Right renal pelvis (tissue), 4 donors: ENCODE measurements at regions not wholly inside any gene's neighbourhood (a gene's known extent, or its start where the extent isn't known, plus 50 kb on each side); places are given as distances from the start of the nearest gene placed in this dataset.
"Not testable (repeated sequence)": the region's sequence is repeated elsewhere in the genome, so short reads cannot be mapped to it uniquely, and the experiment has no call there.

Experiments
- DNase-seq, 4 donors: peaks; one replicate each; pipeline ENCODE4 v3.0.0-alpha.2; 2013; ENCODE audit warnings: low read depth in 4 of 4, low spot score in 3 of 4, missing footprints in 1 of 4

DNA sequence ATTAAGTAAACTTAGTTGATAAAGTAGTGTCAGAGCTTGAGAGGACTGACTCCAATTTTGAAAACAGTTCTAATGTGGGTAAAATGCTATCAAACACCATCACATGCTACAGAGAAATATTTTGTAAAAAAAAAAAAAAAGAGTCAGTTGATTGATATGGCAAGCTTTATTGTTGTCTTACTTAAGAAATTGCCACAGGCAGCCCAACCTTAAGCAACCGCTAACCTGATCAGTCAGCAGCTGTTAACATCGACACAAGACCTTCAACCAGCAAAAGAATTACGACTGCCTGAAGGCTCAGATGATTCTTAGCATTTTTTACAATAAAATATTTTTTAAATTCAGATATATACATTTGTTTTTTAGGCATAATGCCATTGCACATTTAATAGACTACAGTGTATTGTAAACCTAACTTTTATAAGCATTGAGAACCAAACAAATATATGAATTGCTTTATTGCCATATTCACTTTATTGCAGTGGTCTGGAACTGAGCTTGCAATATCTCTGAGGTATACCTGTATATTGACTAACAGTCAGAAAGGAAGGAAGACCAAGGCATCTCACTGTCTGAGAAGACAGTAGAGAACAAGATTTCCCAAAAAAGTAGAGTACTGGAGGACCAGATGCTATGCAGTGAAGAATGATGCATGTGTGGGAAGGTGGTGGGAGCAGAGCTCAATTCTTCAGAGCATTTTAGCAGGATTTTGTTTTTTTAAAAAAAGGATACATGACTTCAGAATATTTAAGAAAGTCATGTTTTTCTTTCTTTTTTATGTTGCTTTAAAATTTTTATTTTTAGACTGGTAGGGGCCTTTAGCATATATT is 973.8 kb upstream of the GYPC start:
- DNase-seq: no peak

DNA sequence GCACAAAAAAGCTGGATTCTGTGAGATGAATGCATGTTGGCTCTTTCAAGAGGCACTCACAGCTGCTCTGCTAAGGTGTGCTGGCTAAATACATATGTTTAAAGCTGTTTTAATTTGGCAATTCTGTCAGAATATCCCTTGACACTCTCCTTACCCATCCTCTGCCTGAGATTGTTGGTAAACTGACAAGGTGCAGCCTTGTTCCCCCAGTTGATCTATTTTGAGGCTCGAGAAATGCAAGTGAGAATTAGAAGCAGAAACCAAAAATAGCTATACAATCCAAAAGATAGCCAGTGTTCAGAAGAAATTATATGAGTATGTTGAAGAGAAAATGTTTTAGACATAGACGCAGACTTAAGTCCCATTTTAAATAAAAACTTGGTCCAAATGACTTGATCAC is 971.7 kb upstream of the GYPC start:
- no peak for DNase-seq

DNA sequence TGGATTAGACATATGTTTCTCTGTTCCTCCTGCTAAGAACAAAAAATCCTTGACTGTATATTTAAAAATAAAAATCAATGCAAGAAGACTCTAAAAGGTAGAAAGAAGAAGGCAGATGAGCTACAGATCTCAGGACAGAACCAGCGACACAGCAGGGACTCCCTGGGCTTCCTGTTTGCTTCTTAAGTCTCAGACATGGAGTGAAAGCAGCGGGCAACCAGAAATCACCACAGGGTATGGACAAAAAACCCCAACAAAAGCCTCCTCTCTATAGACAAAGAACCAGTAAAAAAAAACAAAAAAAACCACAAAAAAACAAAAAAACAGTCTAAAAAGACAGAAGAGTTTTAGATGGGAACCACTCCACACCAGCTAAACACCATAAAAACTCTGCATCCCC is 971.0 kb upstream of the GYPC start:
- no peak for DNase-seq

DNA sequence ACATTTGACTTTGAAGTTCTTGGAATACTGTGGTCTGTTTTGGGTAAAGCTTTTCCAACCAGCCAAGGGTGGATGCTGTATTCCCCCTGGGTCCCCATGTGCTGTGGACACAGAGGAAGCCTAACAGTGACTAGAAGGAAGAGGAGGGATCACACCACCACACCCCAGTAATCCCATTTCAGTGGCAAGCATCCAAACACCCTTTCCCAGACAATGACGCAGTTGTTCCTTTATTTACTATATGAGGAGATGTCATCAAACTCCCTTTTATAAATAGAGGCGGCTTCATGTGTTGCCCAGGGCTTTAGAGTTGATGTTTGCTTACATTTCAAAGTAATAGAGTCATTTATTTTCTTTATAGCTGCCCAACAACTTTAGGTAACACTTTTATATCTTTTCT is 959.4 kb upstream of the GYPC start:
- DNase-seq: no peak

DNA sequence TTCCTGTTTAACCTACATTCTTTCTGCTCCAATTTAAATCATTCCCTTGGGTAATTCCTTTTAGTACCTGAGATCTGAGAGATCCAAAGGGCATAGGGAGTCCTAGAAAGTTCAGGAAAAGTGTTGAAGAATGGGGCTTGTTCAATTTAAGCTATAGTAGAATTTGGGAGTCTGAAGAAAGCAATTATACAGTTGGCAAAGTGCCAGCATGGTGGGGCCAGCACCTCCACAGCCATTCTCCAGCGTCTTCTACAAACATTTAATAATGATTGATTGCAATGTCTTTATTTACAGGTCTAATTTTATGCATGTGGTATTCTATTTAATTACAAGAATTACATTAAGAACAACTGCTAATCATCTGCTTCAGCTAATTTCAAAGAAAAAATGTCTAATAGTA is 957.7 kb upstream of the GYPC start:
- DNase-seq: no peak

DNA sequence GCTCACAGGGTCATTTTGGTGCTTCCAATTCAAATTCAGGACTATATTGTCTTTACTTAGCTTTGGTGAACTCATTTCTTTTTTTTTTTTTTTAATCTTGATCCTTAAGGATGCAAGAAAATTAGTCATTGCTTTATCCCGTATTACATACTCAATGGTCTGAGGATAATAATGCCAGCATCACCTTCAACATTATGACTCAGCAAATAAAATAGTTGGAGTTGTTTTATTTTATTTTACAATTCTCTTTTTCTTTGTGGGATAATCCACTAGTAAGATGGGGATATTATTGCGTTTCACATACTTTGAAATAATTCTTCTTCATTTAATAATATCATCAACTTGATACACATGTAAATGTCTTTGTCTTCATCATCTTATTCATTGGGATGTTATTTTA is 954.9 kb upstream of the GYPC start:
- DNase-seq: no peak

DNA sequence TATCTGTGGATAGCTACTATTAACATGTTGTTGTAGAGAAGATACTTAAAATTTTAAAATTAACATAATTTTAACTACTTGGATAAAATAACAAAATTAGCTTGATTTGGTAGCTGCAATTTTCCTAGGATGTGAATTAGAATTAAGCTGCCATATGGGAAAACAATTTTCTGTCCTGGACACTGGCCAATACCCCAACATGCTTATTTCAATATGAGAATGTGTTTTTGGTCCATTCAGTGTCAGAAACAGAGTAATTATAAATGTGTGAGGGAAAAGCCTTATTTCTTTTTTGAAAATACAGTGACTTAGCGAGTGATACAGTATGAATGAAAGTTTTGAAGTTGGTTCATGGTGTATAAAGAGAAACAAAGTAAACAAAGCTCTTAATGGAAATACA is 948.3 kb upstream of the GYPC start:
- no peak for DNase-seq

DNA sequence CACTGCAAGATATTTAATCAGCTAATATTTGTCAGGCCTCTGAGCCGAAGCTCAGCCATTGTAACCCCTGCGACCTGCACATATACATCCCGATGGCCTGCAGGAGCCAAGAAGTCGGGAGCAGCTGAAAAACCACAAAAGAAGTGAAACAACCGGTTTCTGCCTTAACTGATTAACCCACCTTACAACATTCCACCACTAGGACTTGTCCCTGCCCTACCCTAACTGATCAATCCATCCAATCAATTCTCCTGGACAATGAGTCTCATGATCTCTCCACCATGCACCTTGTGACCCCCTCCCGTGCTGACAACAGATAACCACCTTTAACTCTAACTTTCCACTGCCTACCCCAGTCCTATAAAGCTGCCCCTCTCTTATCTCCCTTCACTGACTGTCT is 945.4 kb upstream of the GYPC start:
- DNase-seq: no peak

DNA sequence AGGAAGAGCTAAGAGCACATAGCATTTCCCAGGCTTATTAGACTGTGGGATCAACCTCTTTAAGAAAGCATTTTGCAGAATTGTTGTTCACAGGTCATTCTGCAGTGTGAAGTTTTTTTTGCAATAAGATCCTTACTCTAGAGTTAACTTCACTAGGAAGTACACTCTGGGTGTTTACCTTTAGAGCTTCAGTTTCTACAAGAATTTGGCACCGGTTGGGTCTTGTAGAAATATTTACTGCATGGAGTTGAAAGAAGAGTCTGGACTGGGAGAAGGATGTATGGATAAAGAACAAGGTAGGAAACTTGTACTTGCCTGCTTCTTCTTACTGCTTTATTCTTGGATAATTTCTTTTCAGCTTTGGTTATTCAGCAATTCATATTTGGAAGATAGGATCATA is 944.9 kb upstream of the GYPC start:
- no peak for DNase-seq

DNA sequence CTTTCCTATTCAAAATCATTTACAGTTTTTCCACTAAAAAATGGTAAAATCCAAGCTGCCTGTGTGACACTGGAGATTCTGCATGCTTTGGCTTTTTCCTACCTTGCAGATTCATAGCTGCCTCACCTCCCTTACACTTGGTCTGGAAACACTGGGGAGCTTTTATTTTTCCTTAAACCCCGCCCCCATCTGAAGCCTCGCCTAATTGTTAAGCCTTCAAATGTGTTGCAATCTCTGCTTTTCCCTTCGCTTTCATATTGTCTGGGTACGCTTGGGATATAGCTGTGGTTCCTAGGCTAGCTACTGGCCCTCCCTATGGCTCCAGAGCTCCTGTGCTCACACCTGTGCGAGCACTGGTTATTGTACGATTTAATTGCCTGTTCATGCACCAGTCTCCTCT is 942.4 kb upstream of the GYPC start:
- DNase-seq: no peak

DNA sequence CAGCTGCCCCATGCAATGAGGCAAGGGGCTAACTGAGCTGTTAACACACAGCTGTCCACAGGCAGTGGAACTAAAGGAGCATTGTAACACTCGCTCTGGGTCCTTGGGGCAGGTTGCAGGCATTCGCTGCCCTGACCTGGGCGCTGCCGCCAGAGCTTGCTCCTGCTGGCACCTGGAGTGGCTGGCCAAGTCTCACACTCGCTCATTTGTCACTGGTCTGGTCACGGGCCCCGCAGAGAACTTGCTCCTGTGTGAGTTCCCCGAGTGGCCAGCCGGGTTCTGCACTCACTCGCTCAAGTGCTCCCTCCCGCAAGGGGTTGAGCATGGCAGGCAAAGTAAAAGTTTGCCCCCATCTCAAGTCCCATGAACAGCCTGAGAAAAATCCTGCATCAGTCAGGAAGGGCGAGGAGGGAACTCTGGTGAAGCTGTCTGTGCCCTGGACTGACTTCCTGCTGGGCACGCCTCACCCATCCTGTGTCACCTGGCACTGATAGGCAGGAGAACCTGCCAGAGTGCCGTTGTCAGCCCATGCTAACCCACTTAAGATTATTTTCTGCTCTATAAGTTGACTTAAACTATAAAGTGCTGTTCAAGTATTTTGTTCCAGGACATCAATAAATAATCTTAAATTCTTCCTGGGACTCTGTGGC is 934.8 kb upstream of the GYPC start:
- no peak for DNase-seq

DNA sequence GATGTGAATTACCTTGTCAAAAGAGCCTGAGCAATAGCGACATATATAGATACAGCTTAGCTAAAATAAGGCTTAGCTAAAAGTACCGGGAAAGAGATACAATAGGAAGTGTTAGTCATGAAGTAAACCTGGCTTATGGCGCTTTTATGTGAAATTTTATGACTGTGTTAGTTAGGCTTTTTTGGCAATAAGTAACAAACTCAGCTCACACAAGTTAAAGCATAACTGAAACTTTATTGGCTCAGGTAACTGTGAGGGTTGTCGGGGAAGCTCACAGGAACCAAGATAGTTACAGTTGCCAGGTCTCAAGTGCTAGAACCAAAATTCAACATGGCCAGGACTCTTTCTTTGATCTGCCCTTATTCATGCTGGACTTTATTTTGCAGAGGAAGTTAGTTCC is 925.0 kb upstream of the GYPC start:
- DNase-seq: peak in 2 of 4 donors; percentile 19 to 22

DNA sequence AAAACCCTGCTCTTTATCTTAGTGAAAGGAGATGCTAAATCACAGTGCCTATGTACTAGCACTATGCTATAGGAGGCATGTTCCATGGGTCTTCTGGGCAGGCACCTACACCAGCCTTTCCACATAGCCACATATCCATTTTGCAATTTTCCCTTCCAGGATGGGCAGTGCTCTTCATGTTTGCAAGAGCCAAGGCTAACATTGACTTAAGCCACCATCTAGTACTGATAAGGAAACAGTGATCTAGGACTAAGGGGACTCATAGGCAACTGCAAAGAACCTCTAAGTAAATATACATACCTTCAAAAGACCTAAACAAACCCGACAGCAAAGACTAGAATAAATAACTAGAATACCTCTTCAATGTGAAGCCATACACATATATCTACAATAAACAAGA is 919.7 kb upstream of the GYPC start:
- DNase-seq: no peak

DNA sequence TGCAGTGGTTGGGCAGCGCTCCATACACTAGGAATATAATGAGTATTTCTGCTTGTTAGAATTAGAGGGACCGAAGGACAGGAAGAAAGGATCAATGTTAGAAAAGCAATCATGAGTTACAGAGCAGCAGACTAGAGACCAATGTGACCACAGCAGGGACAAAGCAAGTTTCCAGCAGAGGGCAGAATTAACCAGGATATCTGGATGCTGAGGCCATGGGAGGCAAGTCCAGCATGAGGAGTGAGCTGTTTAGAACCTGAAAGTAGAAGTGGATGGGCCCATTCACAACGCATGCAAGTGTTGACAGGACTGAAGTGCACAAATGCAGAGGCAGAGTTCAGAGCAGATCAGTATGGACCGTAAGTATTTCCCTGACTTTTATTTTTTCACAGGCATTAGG is 910.4 kb upstream of the GYPC start:
- peak; percentile 49 to 58 (median 54) for DNase-seq

DNA sequence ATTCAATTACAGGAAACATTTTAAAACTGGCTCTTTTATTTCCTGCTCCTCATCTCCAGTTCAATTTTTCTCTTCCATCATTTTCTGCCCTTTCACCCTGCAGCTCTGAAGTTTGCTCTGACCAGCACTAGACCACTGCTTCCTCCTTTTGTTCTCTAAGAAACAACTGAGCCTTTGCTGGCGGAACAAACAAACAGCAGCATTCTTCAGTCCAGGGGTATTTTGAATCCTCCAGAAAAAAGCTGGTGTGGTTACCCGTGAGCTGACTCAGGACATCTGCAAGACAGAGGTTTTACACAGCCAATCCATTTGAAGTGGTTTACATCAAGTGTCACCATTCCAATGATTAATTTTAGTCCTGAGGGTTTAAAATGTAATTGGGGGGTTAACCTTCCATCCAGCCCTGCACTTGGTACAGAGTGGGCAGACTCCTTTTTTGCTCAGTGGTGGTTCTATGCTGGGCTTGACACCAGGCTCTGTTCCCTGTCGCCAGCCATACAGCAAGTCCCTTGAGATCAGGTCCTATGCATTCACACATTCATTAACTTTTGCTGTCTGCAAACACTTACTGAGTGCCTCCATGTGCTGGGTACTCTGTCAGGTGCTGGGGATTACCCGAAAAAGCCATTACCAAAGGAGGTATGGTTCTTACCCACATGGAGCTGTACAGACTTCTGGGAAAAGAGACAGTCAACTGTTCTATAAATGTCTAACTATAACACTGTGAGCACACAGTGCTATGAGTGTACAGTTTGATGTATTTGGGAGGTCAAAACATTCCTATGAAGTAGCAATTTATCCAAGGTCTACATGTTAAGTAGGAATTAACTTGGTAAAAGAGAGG is 909.4 kb upstream of the GYPC start:
- DNase-seq: no peak

DNA sequence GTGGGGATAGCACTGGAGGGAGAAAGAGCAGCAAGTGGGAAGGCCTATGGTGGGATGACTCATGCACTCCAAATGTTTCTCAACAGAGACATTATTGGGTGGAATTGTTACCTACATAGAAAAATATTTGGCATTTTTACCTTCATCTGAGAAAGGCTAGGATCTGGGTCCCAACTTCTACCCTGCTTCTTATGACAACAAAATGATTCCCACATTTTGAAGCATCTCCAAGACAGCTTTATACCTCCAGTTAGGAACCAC is 908.9 kb upstream of the GYPC start:
- no peak for DNase-seq

DNA sequence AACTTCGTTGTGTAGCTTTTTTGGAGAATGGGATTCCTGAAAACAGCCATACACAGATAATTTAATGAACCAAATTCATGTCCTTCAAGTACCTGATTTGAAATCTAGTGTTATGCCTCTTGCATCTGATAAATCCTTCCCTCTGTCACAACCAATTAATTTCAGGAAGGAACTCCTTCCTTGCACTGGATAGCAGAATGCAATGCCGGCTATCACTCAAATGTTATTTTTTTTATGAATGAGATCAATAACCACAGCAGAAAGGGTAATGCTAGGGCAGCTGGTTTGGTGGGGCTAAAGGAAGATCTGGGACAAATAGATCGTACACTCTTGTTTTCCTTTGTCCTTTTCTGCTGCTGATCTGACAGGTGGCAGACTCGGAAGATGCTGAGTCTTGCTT is 899.5 kb upstream of the GYPC start:
- DNase-seq: no peak

DNA sequence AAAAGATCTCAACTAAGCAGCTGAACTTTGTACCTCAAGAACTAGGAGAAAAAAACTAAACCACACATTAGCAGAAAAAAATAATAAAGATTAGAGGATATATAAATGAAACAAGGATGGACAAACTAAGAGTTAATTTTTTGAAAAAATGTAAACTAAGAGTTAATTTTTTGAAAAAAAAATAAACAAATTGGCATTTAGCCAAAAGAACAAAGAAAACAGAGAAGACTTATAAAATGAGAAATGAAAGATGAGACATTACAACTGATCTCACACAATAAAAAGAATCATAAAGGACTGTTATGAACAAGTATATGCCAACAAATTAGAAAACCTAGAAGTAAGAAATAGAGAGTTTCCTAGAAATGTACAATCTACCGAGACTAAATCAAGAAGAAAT is 859.2 kb upstream of the GYPC start:
- DNase-seq: no peak

DNA sequence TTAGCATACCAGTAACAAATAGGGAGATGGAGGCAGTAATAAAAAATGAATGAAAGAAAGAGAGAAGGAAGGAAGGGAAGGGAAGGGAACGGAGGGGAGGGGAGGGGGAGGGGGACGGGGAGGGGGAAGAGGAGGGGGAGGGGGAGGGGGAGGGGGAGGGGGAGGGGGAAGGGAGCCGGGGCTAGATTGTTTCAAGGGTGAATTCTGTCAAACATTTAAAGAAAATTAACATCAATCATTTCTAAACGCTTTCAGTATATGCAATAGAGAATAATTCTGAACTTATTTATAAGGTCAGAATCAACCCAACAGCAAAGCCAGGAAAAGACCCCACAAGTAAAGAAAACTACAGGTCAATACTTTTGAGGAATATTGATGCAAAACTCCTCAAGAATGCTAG is 858.8 kb upstream of the GYPC start:
- no peak for DNase-seq

DNA sequence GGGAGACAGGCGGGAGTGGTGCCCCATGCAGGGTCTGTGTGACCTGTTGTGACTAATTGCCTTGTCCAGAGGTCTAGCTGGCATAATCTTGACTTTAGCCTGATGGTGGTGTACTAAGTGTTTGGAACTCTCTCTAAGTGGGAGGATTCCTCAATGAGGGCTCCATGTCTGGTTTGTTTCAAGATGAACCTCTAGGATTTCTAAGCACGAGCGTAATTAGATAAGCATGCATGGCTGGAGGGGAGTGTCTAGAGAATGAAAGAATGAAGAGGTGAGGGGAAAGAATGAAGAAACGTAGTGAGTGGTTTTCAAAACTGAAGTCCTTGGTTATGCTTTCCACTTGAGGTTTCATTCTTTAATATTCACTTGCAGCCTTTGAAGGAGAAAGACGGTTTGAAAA is 833.2 kb upstream of the GYPC start:
- DNase-seq: no peak

DNA sequence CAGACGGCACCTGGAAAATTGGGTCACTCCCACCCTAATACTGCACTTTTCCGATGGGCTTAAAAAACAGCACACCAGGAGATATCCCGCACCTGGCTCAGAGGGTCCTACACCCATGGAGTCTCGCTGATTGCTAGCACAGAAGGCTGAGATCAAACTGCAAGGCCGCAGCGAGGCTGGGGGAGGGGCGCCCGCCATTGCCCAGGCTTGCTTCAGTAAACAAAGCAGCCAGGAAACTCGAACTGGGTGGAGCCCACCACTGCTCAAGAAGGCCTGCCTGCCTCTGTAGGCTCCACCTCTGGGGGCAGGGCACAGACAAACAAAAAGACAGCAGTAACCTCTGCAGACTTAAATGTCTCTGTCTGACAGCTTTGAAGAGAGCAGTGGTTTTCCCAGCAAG is 830.2 kb upstream of the GYPC start:
- DNase-seq: not testable (repeated sequence)

DNA sequence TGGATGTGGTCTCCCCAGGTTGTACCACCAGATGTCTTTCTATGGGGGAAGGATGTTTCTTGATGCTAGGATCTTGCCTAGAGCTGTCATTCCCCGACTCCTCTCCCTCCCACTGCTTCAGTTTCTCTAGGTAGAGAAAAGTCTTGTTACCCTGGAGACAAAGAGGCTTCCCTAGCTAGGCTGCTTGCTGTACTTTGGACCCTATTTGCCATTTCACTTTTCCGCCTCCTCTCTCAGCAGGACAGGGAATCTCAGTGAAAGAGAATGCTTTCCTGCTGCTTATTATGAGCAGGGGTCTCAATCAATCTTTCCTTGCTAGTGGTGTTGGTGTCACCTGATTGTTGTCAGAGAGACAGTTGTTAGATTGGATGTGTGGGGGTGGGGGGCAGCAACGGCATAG is 818.8 kb upstream of the GYPC start:
- DNase-seq: peak in 1 of 4 donors; percentile 33
